ENCODE measurements at regions not wholly inside any gene's neighbourhood (a gene's known extent, or its start where the extent isn't known, plus 50 kb on each side); places are given as distances from the start of the nearest gene placed in this dataset.

GRCh38 chr1:200275415-200275814 is 134.4 kb downstream of the ZNF281 start:
- TF ChIP-seq, protein P1, sequence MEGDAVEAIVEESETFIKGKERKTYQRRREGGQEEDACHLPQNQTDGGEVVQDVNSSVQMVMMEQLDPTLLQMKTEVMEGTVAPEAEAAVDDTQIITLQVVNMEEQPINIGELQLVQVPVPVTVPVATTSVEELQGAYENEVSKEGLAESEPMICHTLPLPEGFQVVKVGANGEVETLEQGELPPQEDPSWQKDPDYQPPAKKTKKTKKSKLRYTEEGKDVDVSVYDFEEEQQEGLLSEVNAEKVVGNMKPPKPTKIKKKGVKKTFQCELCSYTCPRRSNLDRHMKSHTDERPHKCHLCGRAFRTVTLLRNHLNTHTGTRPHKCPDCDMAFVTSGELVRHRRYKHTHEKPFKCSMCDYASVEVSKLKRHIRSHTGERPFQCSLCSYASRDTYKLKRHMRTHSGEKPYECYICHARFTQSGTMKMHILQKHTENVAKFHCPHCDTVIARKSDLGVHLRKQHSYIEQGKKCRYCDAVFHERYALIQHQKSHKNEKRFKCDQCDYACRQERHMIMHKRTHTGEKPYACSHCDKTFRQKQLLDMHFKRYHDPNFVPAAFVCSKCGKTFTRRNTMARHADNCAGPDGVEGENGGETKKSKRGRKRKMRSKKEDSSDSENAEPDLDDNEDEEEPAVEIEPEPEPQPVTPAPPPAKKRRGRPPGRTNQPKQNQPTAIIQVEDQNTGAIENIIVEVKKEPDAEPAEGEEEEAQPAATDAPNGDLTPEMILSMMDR (IDR thresholded peaks at IDR 0.05) = no peak
- no peak for TF ChIP-seq POLR2A (IDR thresholded peaks at IDR 0.05)
